H1 (cell line): ENCODE measurements at regions not wholly inside any gene's neighbourhood (a gene's known extent, or its start where the extent isn't known, plus 50 kb on each side); places are given as distances from the start of the nearest gene placed in this dataset.

Source experiments
- CTCF ChIA-PET: fragments of 300-600 bp; sonication (Branson Sonifier 250); formaldehyde crosslinking; loops from one replicate; lab custom pipeline; 2021; ENCODE audit not compliant: partially characterized antibody; lab: Charles Lee
- POLR2A ChIA-PET: fragments of 300-600 bp; sonication (Branson Sonifier 250); formaldehyde crosslinking; loops from one replicate; lab custom pipeline; 2021; ENCODE audit warnings: inconsistent platforms; ENCODE audit not compliant: partially characterized antibody; lab: Charles Lee
- DNase-seq, 2 experiments: peaks; one replicate each; pipeline versions ENCODE4 v3.0.0 to v3.0.0-alpha.2; 2010 to 2022; ENCODE audit warnings: low spot score in 2 of 2, low read depth in 1 of 2, mixed read lengths in 1 of 2
- FAIRE-seq: peaks from 2 replicates; lab custom pipeline; 2011; peaks lifted over from hg19 to GRCh38; lab: Jason Lieb, UNC
- H2AFZ ChIP-seq: 2 replicates; pipeline ENCODE4 v1.8.1; 2012; ENCODE audit warnings: low read length, inconsistent platforms
- H2AK5ac ChIP-seq: 2 replicates; pipeline ENCODE4 v1.6.1; 2013; ENCODE audit warnings: low read depth, low read length
- H2BK120ac ChIP-seq: replicated peaks from 2 replicates; pipeline ENCODE3; 2013; ENCODE audit warnings: low read depth, low read length, inconsistent platforms
- H2BK12ac ChIP-seq: 2 replicates; pipeline ENCODE4 v1.6.1; 2013; ENCODE audit warnings: low read depth, low read length
- H2BK15ac ChIP-seq: 2 replicates; pipeline ENCODE4 v1.6.1; 2013; ENCODE audit warnings: low read length
- H2BK20ac ChIP-seq: 2 replicates; pipeline ENCODE4 v1.6.1; 2013; ENCODE audit warnings: low read length
- H2BK5ac ChIP-seq: 2 replicates; pipeline ENCODE4 v1.6.1; 2013; ENCODE audit warnings: low read depth, low read length
- H3K14ac ChIP-seq: 2 replicates; pipeline ENCODE4 v1.6.1; 2013; ENCODE audit warnings: inconsistent platforms; ENCODE audit not compliant: insufficient read length
- H3K18ac ChIP-seq: 2 replicates; pipeline ENCODE4 v1.6.1; 2013; ENCODE audit warnings: low read length; ENCODE audit errors: extremely low read depth
- H3K23ac ChIP-seq: 2 replicates; pipeline ENCODE4 v1.6.1; 2013; ENCODE audit warnings: inconsistent platforms; ENCODE audit not compliant: insufficient read length
- H3K23me2 ChIP-seq: 2 replicates; pipeline ENCODE4 v1.6.1; 2013; ENCODE audit warnings: low read depth, low read length
- H3K27ac ChIP-seq: 2 replicates; pipeline ENCODE4 v1.6.1; 2011; ENCODE audit warnings: low read depth, low read length, inconsistent platforms
- H3K27me3 ChIP-seq, 4 experiments: replicated peaks in 1 of 4; 1 replicate in 1 of 4; 2 replicates in 3 of 4; pipeline versions ENCODE4 v1.6.1 to v1.8.1; 2011 to 2013; ENCODE audit warnings: low read length in 3 of 4, mild to moderate bottlenecking in 3 of 4, inconsistent platforms in 2 of 4, mixed read lengths in 2 of 4, moderate library complexity in 1 of 4; ENCODE audit not compliant: control insufficient read depth in 3 of 4, insufficient read depth in 3 of 4; ENCODE audit errors: extremely low read depth in 1 of 4
- H3K36me3 ChIP-seq, 4 experiments: 2 replicates each; pipeline versions ENCODE4 v1.6.1 to v1.8.1; 2011 to 2013; ENCODE audit warnings: mild to moderate bottlenecking in 4 of 4, low read length in 3 of 4, moderate library complexity in 2 of 4, control low read depth in 1 of 4, inconsistent platforms in 1 of 4; ENCODE audit not compliant: insufficient read depth in 4 of 4, control insufficient read depth in 2 of 4
- H3K4ac ChIP-seq: replicated peaks from 2 replicates; pipeline ENCODE3; 2013; ENCODE audit warnings: low read length, low read depth, mixed read lengths, inconsistent platforms; ENCODE audit not compliant: insufficient read length
- H3K4me1 ChIP-seq, 4 experiments: replicated peaks in 1 of 4; 1 replicate in 1 of 4; 2 replicates in 3 of 4; pipeline versions ENCODE4 v1.6.1 to v1.8.1; 2011 to 2013; ENCODE audit warnings: low read length in 3 of 4, inconsistent platforms in 2 of 4, mixed read lengths in 1 of 4; ENCODE audit not compliant: insufficient read depth in 4 of 4, control insufficient read depth in 3 of 4
- H3K4me2 ChIP-seq, 2 experiments: 2 replicates each; pipeline versions ENCODE4 v1.6.1 to v1.8.1; 2011 to 2013; ENCODE audit warnings: low read depth in 2 of 2, low read length in 2 of 2, control low read depth in 1 of 2, inconsistent platforms in 1 of 2, mild to moderate bottlenecking in 1 of 2; ENCODE audit not compliant: insufficient read depth in 1 of 2
- H3K4me3 ChIP-seq, 4 experiments: fragments of 200-600, 300-600 bp in 1 of 4; sonication (generic), shearing (Covaris generic), sonication (Bioruptor Twin) in 1 of 4; 2 replicates each; pipeline versions ENCODE4 v1.5.1 to v1.8.1; 2011 to 2016; ENCODE audit warnings: low read length in 4 of 4, low read depth in 3 of 4, control low read depth in 2 of 4, inconsistent platforms in 2 of 4, mild to moderate bottlenecking in 2 of 4, mixed read lengths in 1 of 4, moderate library complexity in 1 of 4; ENCODE audit not compliant: insufficient read depth in 2 of 4; ENCODE audit errors: extremely low read depth in 1 of 4
- H3K56ac ChIP-seq: replicated peaks from 2 replicates; pipeline ENCODE3; 2013; ENCODE audit warnings: low read depth, mild to moderate bottlenecking, mixed read lengths, low read length, inconsistent platforms; ENCODE audit not compliant: insufficient read length
- H3K79me1 ChIP-seq: 2 replicates; pipeline ENCODE4 v1.6.1; 2013; ENCODE audit warnings: low read depth, low read length, control low read depth
- H3K79me2 ChIP-seq, 2 experiments: 2 replicates each; pipeline versions ENCODE4 v1.6.1 to v1.8.1; 2012 to 2013; ENCODE audit warnings: low read length in 2 of 2, mild to moderate bottlenecking in 2 of 2, inconsistent platforms in 1 of 2; ENCODE audit not compliant: insufficient read depth in 2 of 2, control insufficient read depth in 1 of 2
- H3K9ac ChIP-seq, 4 experiments: replicated peaks in 1 of 4; 1 replicate in 1 of 4; 2 replicates in 3 of 4; pipeline versions ENCODE4 v1.6.1 to v1.8.1; 2011 to 2013; ENCODE audit warnings: low read depth in 3 of 4, low read length in 3 of 4, control low read depth in 2 of 4, mild to moderate bottlenecking in 2 of 4, moderate library complexity in 2 of 4, inconsistent platforms in 1 of 4; ENCODE audit errors: extremely low read depth in 1 of 4
- H3K9me3 ChIP-seq, 2 experiments: 2 replicates each; pipeline versions ENCODE4 v1.6.1 to v1.8.1; 2012 to 2013; ENCODE audit warnings: mild to moderate bottlenecking in 2 of 2, moderate library complexity in 2 of 2, control low read depth in 1 of 2, inconsistent platforms in 1 of 2, low read depth in 1 of 2, low read length in 1 of 2, mixed read lengths in 1 of 2; ENCODE audit not compliant: insufficient read depth in 2 of 2
- H4K20me1 ChIP-seq, 2 experiments: replicated peaks in 1 of 2; 2 replicates each; pipeline versions ENCODE3 to v1.8.1; 2011 to 2013; ENCODE audit warnings: inconsistent platforms in 2 of 2, low read length in 2 of 2, mild to moderate bottlenecking in 1 of 2; ENCODE audit not compliant: insufficient read depth in 2 of 2, control insufficient read depth in 1 of 2
- H4K5ac ChIP-seq: 2 replicates; pipeline ENCODE4 v1.6.1; 2013; ENCODE audit warnings: low read length, low read depth, mixed read lengths, inconsistent platforms; ENCODE audit not compliant: insufficient read length
- H4K8ac ChIP-seq: 2 replicates; pipeline ENCODE4 v1.8.0; 2013; ENCODE audit warnings: mild to moderate bottlenecking, moderate library complexity, low read length, inconsistent platforms; ENCODE audit not compliant: insufficient read depth; ENCODE audit errors: extremely low read depth
- H4K91ac ChIP-seq: replicated peaks from 2 replicates; pipeline ENCODE3; 2013; ENCODE audit warnings: low read length, mixed read lengths, inconsistent platforms; ENCODE audit not compliant: insufficient read length
- KDM5A ChIP-seq: fragments of 200-600 bp; IDR thresholded peaks from 2 replicates; pipeline ENCODE4 v1.7.1; 2012; ENCODE audit warnings: mild to moderate bottlenecking, low read length, inconsistent platforms, mixed read lengths
- RBBP5 ChIP-seq: IDR thresholded peaks from 2 replicates; pipeline ENCODE4 v1.7.1; 2012; ENCODE audit warnings: low read depth, mild to moderate bottlenecking, inconsistent platforms, low read length, moderate library complexity, borderline replicate concordance
- RFX5 ChIP-seq: IDR thresholded peaks from 2 replicates; pipeline ENCODE4 v1.6.1; 2011; ENCODE audit warnings: low read depth, low read length, improper control_type of control experiment, borderline replicate concordance
- TCF12 ChIP-seq: IDR thresholded peaks from 2 replicates; pipeline ENCODE4 v1.6.1; 2011; ENCODE audit warnings: low read depth, mild to moderate bottlenecking, low read length
- WGBS, 2 experiments: shearing (Covaris generic) in 1 of 2; methylation state at CpG; one replicate each; pipeline versions ENCODE4 v1.1.6 to v1.1.7; 2013 to 2015; ENCODE audit warnings: low lambda C conversion rate in 2 of 2, mixed read lengths in 2 of 2, inconsistent platforms in 1 of 2, low coverage in 1 of 2, missing lambda C conversion rate in 1 of 2; ENCODE audit not compliant: insufficient replicate concordance in 2 of 2, insufficient coverage in 1 of 2, insufficient read length in 1 of 2; ENCODE audit errors: extremely low coverage in 1 of 2, missing lambda C conversion rate in 1 of 2; 5-methylcytosine and 5-hydroxymethylcytosine counted together

GRCh38 chr1:5727871-5728643, 264.2 kb downstream of the NPHP4 start:
- Histone ChIP-seq H3K4me1 (peaks cover 0 to 2% (median 0%) of the 10 kb centered on the region in 4 experiments; a peak in 1 of 7 replicates), H3K23me2 (no peaks in the 10 kb centered on the region), H4K5ac (no peak overlapping the region), H2BK5ac (no peak overlapping the region), H3K79me2 (no peaks in the 10 kb centered on the region), H3K4ac (no peak overlapping the region), H3K36me3 (no peaks in the 10 kb centered on the region), H3K27ac (no peak overlapping the region), H2AK5ac (no peak overlapping the region), H3K4me2 (no peak overlapping the region), H3K9me3 (no peaks in the 10 kb centered on the region), H2BK20ac (no peak overlapping the region), H3K27me3 (no peaks in the 10 kb centered on the region; a peak in 1 of 7 replicates), H3K56ac (no peak overlapping the region), H3K23ac (no peak overlapping the region), H3K9ac (no peak overlapping the region), H3K4me3 (no peak overlapping the region), H2BK12ac (no peak overlapping the region), H4K8ac (no peak overlapping the region; the same call in 1 of the 2 replicates), H2BK15ac (no peak overlapping the region), H2AFZ (0 out of 2 replicates have a peak overlapping the region, but pooled peaks have one; percentile 4), H4K20me1 (no peaks in the 10 kb centered on the region), H3K79me1 (no peaks in the 10 kb centered on the region), H4K91ac (no peak overlapping the region), H2BK120ac (no peak overlapping the region), H3K14ac (no peak overlapping the region), H3K18ac (no peak overlapping the region; the same call in 1 of the 2 replicates)
- ChIA-PET POLR2A (interaction anchor here (1.5 kb wide), 1 partner anchor 25 kb away, joined by 4 read pairs; no protein-coding TSS in a partner anchor), CTCF (interaction anchor here (0.5 to 5.4 kb wide), 7 partner anchors 11 to 130 kb away, joined by 3 to 32 read pairs (median 5); no protein-coding TSS in a partner anchor)
- WGBS, 2 experiments, result 88% methylated on average over 17 of the region's 17 CpGs; no CpG with 5 or more reads in 1 of the 2 experiments
- FAIRE-seq (no peak), DNase-seq (no peak)
- TF ChIP-seq RBBP5, result no peak
- TF ChIP-seq KDM5A, result no peak
- no peak for TF ChIP-seq TCF12
- TF ChIP-seq RFX5, result no peak
